T-cell (primary cell): ENCODE measurements at regions not wholly inside any gene's neighbourhood (a gene's known extent, or its start where the extent isn't known, plus 50 kb on each side); places are given as distances from the start of the nearest gene placed in this dataset.
A peak's percentile ranks its signal among the peaks of the same experiment; 100 is the strongest.

Experiments
- ATAC-seq, 4 experiments: fragments of 200-7000 bp in 3 of 4; fragments of 150-1000 bp in 1 of 4; cut with Tn5 transposase; replicated peaks in 1 of 4; 1 replicate in 3 of 4; 2 replicates in 1 of 4; pipeline ENCODE4 v1.10.0; 2021; ENCODE audit warnings: moderate library complexity in 3 of 4, mild to moderate bottlenecking in 2 of 4, moderate number of reproducible peaks in 1 of 4
- CTCF ChIA-PET, 2 donors: fragments of 300-600 bp; sonication (Branson Sonifier 250); formaldehyde crosslinking; loops; one replicate each; lab custom pipeline; 2022; ENCODE audit warnings: antibody characterized with exemption in 2 of 2; lab: Charles Lee
- POLR2A ChIA-PET, 2 donors: fragments of 300-600 bp; sonication (Branson Sonifier 250); formaldehyde crosslinking; loops; one replicate each; lab custom pipeline; 2022; ENCODE audit warnings: antibody characterized with exemption in 2 of 2; lab: Charles Lee
- DNase-seq, 35 experiments: peaks; one replicate each; pipeline versions ENCODE4 v3.0.0 to v3.0.0-alpha.2; 2013 to 2023
- H3K27ac ChIP-seq: one replicate; pipeline ENCODE4 v1.5.1; 2013; ENCODE audit warnings: low read length
- H3K27me3 ChIP-seq, 2 experiments: replicated peaks in 1 of 2; 1 replicate in 1 of 2; 2 replicates in 1 of 2; pipeline versions ENCODE4 v1.6.1 to v1.7.0; 2013; ENCODE audit warnings: low read length in 1 of 2, mixed read lengths in 1 of 2; ENCODE audit not compliant: control insufficient read depth in 2 of 2, insufficient read depth in 2 of 2; ENCODE audit errors: extremely low read depth in 1 of 2
- H3K36me3 ChIP-seq, 2 donors: 1 replicate in 1 of 2; 2 replicates in 1 of 2; pipeline versions ENCODE4 v1.6.1 to v1.7.0; 2013; ENCODE audit warnings: low read length in 1 of 2; ENCODE audit not compliant: control insufficient read depth in 2 of 2, insufficient read depth in 1 of 2; ENCODE audit errors: extremely low read depth in 1 of 2
- H3K4me1 ChIP-seq, 2 experiments: 1 replicate in 1 of 2; 2 replicates in 1 of 2; pipeline versions ENCODE4 v1.6.1 to v1.7.0; 2013; ENCODE audit warnings: low read length in 2 of 2, mixed read lengths in 1 of 2; ENCODE audit not compliant: insufficient read depth in 2 of 2, control insufficient read depth in 1 of 2; ENCODE audit errors: extremely low read depth in 1 of 2
- H3K4me3 ChIP-seq, 2 donors: 1 replicate in 1 of 2; 2 replicates in 1 of 2; pipeline versions ENCODE4 v1.5.1 to v1.7.0; 2013; ENCODE audit warnings: mild to moderate bottlenecking in 2 of 2, low read length in 1 of 2, moderate library complexity in 1 of 2; ENCODE audit not compliant: control insufficient read depth in 1 of 2; ENCODE audit errors: extremely low read depth in 1 of 2
- H3K9me3 ChIP-seq: 2 replicates; pipeline ENCODE4 v1.7.0; 2013
- H3K27ac Mint-ChIP-seq, 2 donors: one replicate each; pipeline ENCODE4 v1.8.0; 2020 to 2021; ENCODE audit warnings: mild to moderate bottlenecking in 2 of 2, mixed read lengths in 2 of 2
- H3K27me3 Mint-ChIP-seq, 2 donors: one replicate each; pipeline ENCODE4 v1.8.0; 2021 to 2022; ENCODE audit warnings: mixed read lengths in 2 of 2
- H3K36me3 Mint-ChIP-seq: one replicate; pipeline ENCODE4 v1.8.0; 2021; ENCODE audit warnings: mixed read lengths
- H3K4me1 Mint-ChIP-seq, 3 donors: one replicate each; pipeline ENCODE4 v1.8.0; 2020 to 2022; ENCODE audit warnings: mixed read lengths in 3 of 3, mild to moderate bottlenecking in 1 of 3
- H3K4me3 Mint-ChIP-seq, 3 donors: one replicate each; pipeline ENCODE4 v1.8.0; 2020 to 2022; ENCODE audit warnings: mild to moderate bottlenecking in 3 of 3, mixed read lengths in 3 of 3, moderate library complexity in 3 of 3
- H3K9me3 Mint-ChIP-seq, 3 donors: one replicate each; pipeline ENCODE4 v1.8.0; 2020 to 2022; ENCODE audit warnings: mixed read lengths in 3 of 3
- WGBS: methylation state at CpG from one replicate; pipeline ENCODE4 v1.1.5; 2013; ENCODE audit warnings: missing lambda C conversion rate; ENCODE audit not compliant: insufficient coverage; 5-methylcytosine and 5-hydroxymethylcytosine counted together

- Histone ChIP-seq H3K27ac (no peak overlapping the region), H3K36me3 (no peaks in the 10 kb centered on the region), H3K4me1 (no peaks in the 10 kb centered on the region), H3K9me3 (no peaks in the 10 kb centered on the region), H3K27me3 (no peaks in the 10 kb centered on the region), H3K4me3 (no peak overlapping the region)
- DNase-seq: no peak
- H3K36me3 Mint-ChIP-seq: no peaks in the 10 kb centered on the region
- CTCF ChIA-PET: no interaction called here
- no peak overlapping the region for H3K27ac Mint-ChIP-seq
- POLR2A ChIA-PET: no interaction called here
- no peak for ATAC-seq
- WGBS: 63% methylated on average over 4 of the region's 4 CpGs
- no peak overlapping the region for H3K4me3 Mint-ChIP-seq
- H3K4me1 Mint-ChIP-seq: no peaks in the 10 kb centered on the region
- peaks cover 6 to 11% (median 10%) of the 10 kb centered on the region in 3 donors for H3K9me3 Mint-ChIP-seq
- H3K27me3 Mint-ChIP-seq: no peaks in the 10 kb centered on the region
Observed at GRCh38 chr3:145518639-145519038, 642.3 kb downstream of the PLOD2 start.

GRCh38 chr3:145519398-145520047, 641.5 kb downstream of the PLOD2 start:
- no peak for ATAC-seq
- no peak overlapping the region for H3K27ac ChIP-seq
- no CpG with 5 or more reads among the region's 6 CpGs for WGBS
- no peaks in the 10 kb centered on the region for H3K36me3 ChIP-seq
- Mint-ChIP-seq H3K27me3 (no peaks in the 10 kb centered on the region), H3K27ac (no peak overlapping the region), H3K36me3 (no peaks in the 10 kb centered on the region), H3K4me1 (no peaks in the 10 kb centered on the region), H3K9me3 (peaks cover 4 to 11% (median 10%) of the 10 kb centered on the region in 3 donors), H3K4me3 (no peak overlapping the region)
- H3K9me3 ChIP-seq: no peaks in the 10 kb centered on the region
- no peaks in the 10 kb centered on the region for H3K27me3 ChIP-seq
- DNase-seq: no peak
- H3K4me3 ChIP-seq: no peak overlapping the region
- ChIA-PET CTCF (no interaction called here), POLR2A (interaction anchor here in 1 of 2 donors (0.6 kb wide), 1 partner anchor 812 kb away, joined by 4 read pairs; no protein-coding TSS in a partner anchor)
- no peaks in the 10 kb centered on the region for H3K4me1 ChIP-seq

- Histone ChIP-seq H3K9me3 (no peaks in the 10 kb centered on the region), H3K27ac (no peak overlapping the region), H3K4me3 (no peak overlapping the region), H3K27me3 (no peaks in the 10 kb centered on the region), H3K36me3 (no peaks in the 10 kb centered on the region), H3K4me1 (no peaks in the 10 kb centered on the region)
- no peaks in the 10 kb centered on the region for H3K36me3 Mint-ChIP-seq
- POLR2A ChIA-PET: no interaction called here
- peaks cover 7 to 8% (median 8%) of the 10 kb centered on the region in 3 donors for H3K9me3 Mint-ChIP-seq
- H3K27me3 Mint-ChIP-seq: no peaks in the 10 kb centered on the region
- H3K4me1 Mint-ChIP-seq: no peaks in the 10 kb centered on the region
- ATAC-seq (no peak), DNase-seq (no peak)
- H3K27ac Mint-ChIP-seq: no peak overlapping the region
- CTCF ChIA-PET: no interaction called here
- no peak overlapping the region for H3K4me3 Mint-ChIP-seq
Observed at GRCh38 chr3:145522179-145522578, 638.8 kb downstream of the PLOD2 start.

GRCh38 chr3:145522893-145523651, 637.9 kb downstream of the PLOD2 start:
- H3K4me1 Mint-ChIP-seq: no peaks in the 10 kb centered on the region
- DNase-seq (no peak), ATAC-seq (peak in 1 of 4 experiments; percentile 30)
- Histone ChIP-seq H3K9me3 (no peaks in the 10 kb centered on the region), H3K4me1 (no peaks in the 10 kb centered on the region), H3K27me3 (no peaks in the 10 kb centered on the region), H3K27ac (no peak overlapping the region), H3K36me3 (no peaks in the 10 kb centered on the region), H3K4me3 (no peak overlapping the region)
- H3K9me3 Mint-ChIP-seq: peaks cover 3 to 11% (median 6%) of the 10 kb centered on the region in 3 donors
- POLR2A ChIA-PET: interaction anchor here in 1 of 2 donors (0.6 kb wide), 1 partner anchor 34 kb away, joined by 4 read pairs; no protein-coding TSS in a partner anchor
- no peak overlapping the region for H3K4me3 Mint-ChIP-seq
- 69% methylated on average over 2 of the region's 4 CpGs for WGBS
- H3K27me3 Mint-ChIP-seq: no peaks in the 10 kb centered on the region
- H3K36me3 Mint-ChIP-seq: no peaks in the 10 kb centered on the region
- H3K27ac Mint-ChIP-seq: no peak overlapping the region
- CTCF ChIA-PET: no interaction called here

- Histone ChIP-seq H3K4me1 (no peaks in the 10 kb centered on the region), H3K27ac (no peak overlapping the region), H3K9me3 (no peaks in the 10 kb centered on the region), H3K4me3 (no peak overlapping the region), H3K27me3 (no peaks in the 10 kb centered on the region), H3K36me3 (no peaks in the 10 kb centered on the region)
- no peak overlapping the region for H3K27ac Mint-ChIP-seq
- ChIA-PET POLR2A (no interaction called here), CTCF (no interaction called here)
- H3K4me3 Mint-ChIP-seq: no peak overlapping the region
- no peaks in the 10 kb centered on the region for H3K4me1 Mint-ChIP-seq
- peaks cover 6 to 10% (median 9%) of the 10 kb centered on the region in 3 donors for H3K9me3 Mint-ChIP-seq
- no peaks in the 10 kb centered on the region for H3K36me3 Mint-ChIP-seq
- ATAC-seq: no peak
- no peak for DNase-seq
- H3K27me3 Mint-ChIP-seq: no peaks in the 10 kb centered on the region
- WGBS: no CpG with 5 or more reads among the region's 1 CpG
Observed at GRCh38 chr3:145531548-145531947, 629.4 kb downstream of the PLOD2 start.

- DNase-seq: no peak
- no CpG with 5 or more reads among the region's 1 CpG for WGBS
- no peaks in the 10 kb centered on the region for H3K4me1 ChIP-seq
- Mint-ChIP-seq H3K27me3 (no peaks in the 10 kb centered on the region), H3K4me1 (no peaks in the 10 kb centered on the region), H3K4me3 (no peak overlapping the region), H3K27ac (no peak overlapping the region), H3K36me3 (no peaks in the 10 kb centered on the region), H3K9me3 (peaks cover 2 to 4% (median 3%) of the 10 kb centered on the region in 3 donors)
- no peak overlapping the region for H3K27ac ChIP-seq
- no peak overlapping the region for H3K4me3 ChIP-seq
- H3K27me3 ChIP-seq: no peaks in the 10 kb centered on the region
- H3K36me3 ChIP-seq: no peaks in the 10 kb centered on the region
- ATAC-seq: no peak
- POLR2A ChIA-PET: no interaction called here
- CTCF ChIA-PET: no interaction called here
- H3K9me3 ChIP-seq: no peaks in the 10 kb centered on the region
Observed at GRCh38 chr3:145533696-145534095, 627.3 kb downstream of the PLOD2 start.
